Endothelial cell of umbilical vein (primary cell): ENCODE measurements at regions not wholly inside any gene's neighbourhood (a gene's known extent, or its start where the extent isn't known, plus 50 kb on each side); places are given as distances from the start of the nearest gene placed in this dataset.

ENCODE experiments used
- BruUV-seq: library from RNA; stranded (reverse); fragments of 400-500 nt; replicated peaks from 2 replicates; lab custom pipeline; 2021; lab: Mats Ljungman, UMichigan
- CTCF ChIA-PET: fragments of 300-600, 350-600 bp; sonication (Branson Sonifier 250); formaldehyde crosslinking; loops from one replicate; lab custom pipeline; 2021; ENCODE audit warnings: antibody characterized with exemption, inconsistent platforms; lab: Charles Lee
- POLR2A ChIA-PET: fragments of 300-600, 350-600 bp; sonication (Branson Sonifier 250); formaldehyde crosslinking; loops from one replicate; lab custom pipeline; 2021; ENCODE audit warnings: antibody characterized with exemption, inconsistent platforms; lab: Charles Lee
- DNase-seq: peaks from one replicate; pipeline ENCODE4 v3.0.0-alpha.2; 2011; ENCODE audit warnings: low read depth, low spot score
- FAIRE-seq: peaks from 2 replicates; lab custom pipeline; 2011; peaks lifted over from hg19 to GRCh38; lab: Jason Lieb, UNC
- H2AFZ ChIP-seq: 2 replicates; pipeline ENCODE4 v1.6.0; 2012; ENCODE audit warnings: low read depth, low read length, control low read depth, inconsistent platforms
- H3K27ac ChIP-seq: 2 replicates; pipeline ENCODE4 v1.5.1; 2011; ENCODE audit warnings: low read depth, mild to moderate bottlenecking, control low read depth, low read length, moderate library complexity; ENCODE audit not compliant: insufficient read depth
- H3K27me3 ChIP-seq, 2 experiments: 2 replicates each; pipeline versions ENCODE4 v1.6.0 to v1.6.1; 2011; ENCODE audit warnings: low read length in 2 of 2, mixed read lengths in 1 of 2; ENCODE audit not compliant: control insufficient read depth in 2 of 2, insufficient read depth in 2 of 2
- H3K36me3 ChIP-seq, 2 experiments: 2 replicates in 1 of 2; 3 replicates in 1 of 2; pipeline ENCODE4 v1.5.1; 2011; ENCODE audit warnings: low read length in 2 of 2, mild to moderate bottlenecking in 1 of 2, moderate library complexity in 1 of 2; ENCODE audit not compliant: control insufficient read depth in 2 of 2, insufficient read depth in 2 of 2; ENCODE audit errors: extremely low read depth in 1 of 2
- H3K4me1 ChIP-seq: 3 replicates; pipeline ENCODE4 v1.5.1; 2011; ENCODE audit warnings: mild to moderate bottlenecking, low read length; ENCODE audit not compliant: control insufficient read depth, insufficient read depth; ENCODE audit errors: extremely low read depth
- H3K4me2 ChIP-seq: 2 replicates; pipeline ENCODE4 v1.6.1; 2011; ENCODE audit warnings: low read length, control low read depth, mixed read lengths; ENCODE audit not compliant: insufficient read depth
- H3K4me3 ChIP-seq, 3 experiments: fragments of 200-600 bp in 1 of 3; sonication (generic), shearing (Covaris generic) in 1 of 3; replicated peaks in 1 of 3; 2 replicates each; pipeline ENCODE4 v1.5.1; 2011 to 2016; ENCODE audit warnings: control low read depth in 3 of 3, low read length in 3 of 3, mild to moderate bottlenecking in 2 of 3, inconsistent platforms in 1 of 3, low read depth in 1 of 3, moderate library complexity in 1 of 3; ENCODE audit not compliant: insufficient read depth in 1 of 3
- H3K79me2 ChIP-seq: 2 replicates; pipeline ENCODE4 v1.6.0; 2012; ENCODE audit warnings: low read length, inconsistent platforms; ENCODE audit not compliant: control insufficient read depth, insufficient read depth
- H3K9ac ChIP-seq: replicated peaks from 2 replicates; pipeline ENCODE3; 2011; ENCODE audit warnings: low read length, control low read depth; ENCODE audit not compliant: insufficient read depth; ENCODE audit errors: extremely low read depth
- H3K9me1 ChIP-seq: replicated peaks from 3 replicates; pipeline ENCODE4 v1.6.0; 2011; ENCODE audit warnings: mild to moderate bottlenecking, low read length; ENCODE audit not compliant: control insufficient read depth, insufficient read depth; ENCODE audit errors: extremely low read depth
- H3K9me3 ChIP-seq: replicated peaks from 2 replicates; pipeline ENCODE4 v1.5.1; 2012; ENCODE audit warnings: low read length, inconsistent platforms; ENCODE audit not compliant: control insufficient read depth, insufficient read depth
- H4K20me1 ChIP-seq: replicated peaks from 2 replicates; pipeline ENCODE3; 2011; ENCODE audit warnings: mild to moderate bottlenecking, low read length; ENCODE audit not compliant: control insufficient read depth, insufficient read depth; ENCODE audit errors: extremely low read depth
- EZH2 ChIP-seq: IDR thresholded peaks from 2 replicates; pipeline ENCODE4 v1.6.1; 2012; ENCODE audit warnings: borderline replicate concordance, low read depth, mild to moderate bottlenecking, moderate library complexity, low read length, inconsistent platforms; ENCODE audit not compliant: severe bottlenecking
- FOS ChIP-seq: IDR thresholded peaks from 2 replicates; pipeline ENCODE4 v1.6.1; 2011; ENCODE audit warnings: mild to moderate bottlenecking, low read length, moderate library complexity, borderline replicate concordance; ENCODE audit not compliant: insufficient read depth
- GATA2 ChIP-seq: IDR thresholded peaks from 2 replicates; pipeline ENCODE4 v1.7.0; 2011; ENCODE audit warnings: low read depth, mild to moderate bottlenecking, moderate library complexity, mixed read lengths, low read length; ENCODE audit not compliant: insufficient read length, insufficient read depth
- JUN ChIP-seq: IDR thresholded peaks from 2 replicates; pipeline ENCODE4 v1.6.1; 2011; ENCODE audit warnings: borderline replicate concordance, low read depth; ENCODE audit not compliant: insufficient read length, insufficient read depth
- MYC ChIP-seq: IDR thresholded peaks from one replicate; pipeline ENCODE4 v1.6.1; 2011; ENCODE audit warnings: mild to moderate bottlenecking, low read depth, low read length
- POLR2A ChIP-seq: IDR thresholded peaks from 2 replicates; pipeline ENCODE4 v1.6.1; 2012; ENCODE audit warnings: low read depth, mild to moderate bottlenecking, control low read depth, low read length
- POLR2AphosphoS5 ChIP-seq: IDR thresholded peaks from 2 replicates; pipeline ENCODE4 v1.6.1; 2012; ENCODE audit warnings: low read depth, mild to moderate bottlenecking, control low read depth, low read length, moderate library complexity; ENCODE audit not compliant: insufficient read depth
- dilution Hi-C: fragments of 300-500 bp; cut with MboI; formaldehyde crosslinking; loops from one replicate; pipeline ENCODE4 v1.15.0; 2019; ENCODE audit warnings: low sequenced_read_pairs; ENCODE audit not compliant: extremely low pct_ligation_motif_present
- intact Hi-C: fragments of 100-400 bp; cut with micrococcal nuclease; formaldehyde crosslinking; loops from one replicate; pipeline ENCODE4 v1.10.0; 2022
- TF ChIP-seq, protein P1 (sequence below): IDR thresholded peaks from 2 replicates; pipeline ENCODE4 v1.6.1; 2011; ENCODE audit not compliant: insufficient read depth, insufficient read length
- TF ChIP-seq, protein P2 (sequence below), 2 donors: IDR thresholded peaks; 1 replicate in 1 of 2; 2 replicates in 1 of 2; pipeline ENCODE4 v1.5.1; 2011; ENCODE audit warnings: low read length in 2 of 2, mild to moderate bottlenecking in 2 of 2, moderate library complexity in 2 of 2, control low read depth in 1 of 2, inconsistent platforms in 1 of 2, low read depth in 1 of 2; ENCODE audit not compliant: insufficient read depth in 1 of 2; ENCODE audit errors: extremely low read depth in 1 of 2

DNA sequence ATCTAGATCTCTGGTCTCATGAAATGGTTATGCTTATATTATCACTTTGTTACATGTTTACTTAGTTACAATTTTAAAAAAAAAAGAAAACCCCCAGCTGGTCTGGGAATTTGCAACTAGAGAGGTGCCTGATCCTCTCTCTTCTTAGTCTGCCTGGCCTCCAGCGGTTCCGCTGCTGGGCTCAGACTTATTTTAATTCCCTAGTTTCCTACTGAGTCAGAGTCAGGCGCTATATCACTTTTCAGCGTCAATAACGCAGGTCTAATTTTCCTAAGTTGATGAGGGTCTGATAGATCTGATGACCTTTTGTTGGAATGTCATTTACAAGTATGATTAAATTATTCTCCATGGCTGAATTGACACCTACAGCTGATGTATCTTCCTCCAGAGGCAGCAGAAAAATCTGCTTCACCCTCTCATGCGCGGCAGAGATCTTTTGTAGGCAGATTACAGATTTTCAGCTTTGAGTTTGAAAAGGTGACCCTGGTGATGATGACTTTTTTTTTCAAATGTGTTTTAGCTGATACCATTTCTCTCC is 391.0 kb downstream of the CBLN4 start:
- POLR2A ChIA-PET: no interaction called here
- Histone ChIP-seq H2AFZ (no peak overlapping the region), H3K27ac (no peak overlapping the region), H3K4me3 (no peak overlapping the region), H3K9ac (no peak overlapping the region), H3K79me2 (no peaks in the 10 kb centered on the region), H3K9me1 (no peaks in the 10 kb centered on the region), H4K20me1 (no peaks in the 10 kb centered on the region), H3K9me3 (peaks cover 1% of the 10 kb centered on the region), H3K36me3 (no peaks in the 10 kb centered on the region), H3K27me3 (no peaks in the 10 kb centered on the region), H3K4me1 (no peaks in the 10 kb centered on the region), H3K4me2 (no peak overlapping the region)
- no peak for FAIRE-seq
- no TSS peak for BruUV-seq
- TF ChIP-seq GATA2 (no peak), EZH2 (no peak), POLR2A (no peak), POLR2AphosphoS5 (no peak), JUN (no peak), MYC (no peak), FOS (no peak)
- TF ChIP-seq, protein P1, sequence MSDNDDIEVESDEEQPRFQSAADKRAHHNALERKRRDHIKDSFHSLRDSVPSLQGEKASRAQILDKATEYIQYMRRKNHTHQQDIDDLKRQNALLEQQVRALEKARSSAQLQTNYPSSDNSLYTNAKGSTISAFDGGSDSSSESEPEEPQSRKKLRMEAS: no peak
- TF ChIP-seq, protein P2, sequence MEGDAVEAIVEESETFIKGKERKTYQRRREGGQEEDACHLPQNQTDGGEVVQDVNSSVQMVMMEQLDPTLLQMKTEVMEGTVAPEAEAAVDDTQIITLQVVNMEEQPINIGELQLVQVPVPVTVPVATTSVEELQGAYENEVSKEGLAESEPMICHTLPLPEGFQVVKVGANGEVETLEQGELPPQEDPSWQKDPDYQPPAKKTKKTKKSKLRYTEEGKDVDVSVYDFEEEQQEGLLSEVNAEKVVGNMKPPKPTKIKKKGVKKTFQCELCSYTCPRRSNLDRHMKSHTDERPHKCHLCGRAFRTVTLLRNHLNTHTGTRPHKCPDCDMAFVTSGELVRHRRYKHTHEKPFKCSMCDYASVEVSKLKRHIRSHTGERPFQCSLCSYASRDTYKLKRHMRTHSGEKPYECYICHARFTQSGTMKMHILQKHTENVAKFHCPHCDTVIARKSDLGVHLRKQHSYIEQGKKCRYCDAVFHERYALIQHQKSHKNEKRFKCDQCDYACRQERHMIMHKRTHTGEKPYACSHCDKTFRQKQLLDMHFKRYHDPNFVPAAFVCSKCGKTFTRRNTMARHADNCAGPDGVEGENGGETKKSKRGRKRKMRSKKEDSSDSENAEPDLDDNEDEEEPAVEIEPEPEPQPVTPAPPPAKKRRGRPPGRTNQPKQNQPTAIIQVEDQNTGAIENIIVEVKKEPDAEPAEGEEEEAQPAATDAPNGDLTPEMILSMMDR (IDR thresholded peaks at IDR 0.05; ENCODE audit: extremely low read depth in 1 of 2, insufficient read depth in 1 of 2, low read depth in 1 of 2, low read length in 2 of 2): no peak
- no peak for DNase-seq
- intact Hi-C loops (no loop called here), dilution Hi-C loops (no loop called here)
- CTCF ChIA-PET: no interaction called here
